HepG2 (cell line): ENCODE measurements at regions not wholly inside any gene's neighbourhood (a gene's known extent, or its start where the extent isn't known, plus 50 kb on each side); places are given as distances from the start of the nearest gene placed in this dataset.
A peak's percentile ranks its signal among the peaks of the same experiment; 100 is the strongest.

Source experiments
- ASH2L ChIP-seq: fragments of 300-600, 200-600 bp; sonication (generic); IDR thresholded peaks from 2 replicates; pipeline ENCODE4 v1.7.0; 2017; ENCODE audit warnings: low read depth, mild to moderate bottlenecking, moderate library complexity, mixed read lengths, low read length; ENCODE audit not compliant: insufficient read length
- ATF2 ChIP-seq: sonication (generic); formaldehyde crosslinking; IDR thresholded peaks from 2 replicates; pipeline ENCODE4 v1.4.0; 2020; ENCODE audit warnings: missing genetic modification reagents
- KDM3A ChIP-seq: IDR thresholded peaks from 2 replicates; pipeline ENCODE4 v1.6.1; 2018; ENCODE audit warnings: low read depth, missing compliant biosample characterization
- MAFG ChIP-seq: sonication (generic); formaldehyde crosslinking; IDR thresholded peaks from 2 replicates; pipeline ENCODE4 v1.5.1; 2020; ENCODE audit warnings: mild to moderate bottlenecking, missing genetic modification reagents
- NAIF1 ChIP-seq: sonication (generic); formaldehyde crosslinking; IDR thresholded peaks from 2 replicates; pipeline ENCODE4 v1.5.0; 2020; ENCODE audit warnings: mild to moderate bottlenecking, missing genetic modification reagents, borderline replicate concordance
- RBM39 ChIP-seq: fragments of 200-400 bp; formaldehyde crosslinking; IDR thresholded peaks from one replicate; pipeline ENCODE4 v1.6.1; 2018; ENCODE audit warnings: antibody characterized with exemption, mild to moderate bottlenecking, low read depth, low read length; ENCODE audit not compliant: poor library complexity, severe bottlenecking
- TEAD3 ChIP-seq: optimal IDR thresholded peaks from 2 replicates; pipeline ENCODE3; 2016; ENCODE audit warnings: borderline replicate concordance
- TP53 ChIP-seq: sonication (generic); formaldehyde crosslinking; conservative IDR thresholded peaks from 2 replicates; pipeline ENCODE4 v1.4.0; 2020; ENCODE audit warnings: missing genetic modification reagents
- YEATS2 ChIP-seq: sonication (generic); formaldehyde crosslinking; IDR thresholded peaks from 2 replicates; pipeline ENCODE4 v1.4.0; 2020; ENCODE audit warnings: missing genetic modification reagents, borderline replicate concordance
- ZNF33B ChIP-seq: sonication (generic); formaldehyde crosslinking; IDR thresholded peaks from 2 replicates; pipeline ENCODE4 v1.5.1; 2020; ENCODE audit warnings: mild to moderate bottlenecking, missing genetic modification reagents
- ZNF407 ChIP-seq: sonication (generic); formaldehyde crosslinking; IDR thresholded peaks from one replicate; pipeline ENCODE4 v1.5.1; 2020; ENCODE audit warnings: mild to moderate bottlenecking, missing genetic modification reagents; ENCODE audit errors: not compliant biosample characterization
- ZNF609 ChIP-seq: sonication (generic); formaldehyde crosslinking; IDR thresholded peaks from 2 replicates; pipeline ENCODE4 v1.4.0; 2020; ENCODE audit warnings: mild to moderate bottlenecking, missing genetic modification reagents, borderline replicate concordance
- ZNF768 ChIP-seq: sonication (generic); formaldehyde crosslinking; IDR thresholded peaks from 2 replicates; pipeline ENCODE4 v1.4.0; 2020; ENCODE audit warnings: missing genetic modification reagents
- ZSCAN12 ChIP-seq: sonication (generic); formaldehyde crosslinking; IDR thresholded peaks from 2 replicates; pipeline ENCODE4 v1.9.0; 2021; ENCODE audit warnings: mild to moderate bottlenecking, missing genetic modification reagents

- TF ChIP-seq TP53 (CRISPR knock-in tag) (no peak), ATF2 (CRISPR knock-in tag) (peak; percentile 49; the same call in 1 of the 2 replicates), ASH2L (peak; percentile 48), TEAD3 (CRISPR knock-in tag) (no peak), ZSCAN12 (no peak), ZNF768 (no peak), MAFG (no peak), ZNF407 (CRISPR knock-in tag) (no peak), ZNF609 (peak; percentile 44; the same call in 1 of the 2 replicates), ZNF33B (CRISPR knock-in tag) (no peak), YEATS2 (CRISPR knock-in tag) (no peak), RBM39 (no peak), NAIF1 (CRISPR knock-in tag) (no peak), KDM3A (CRISPR knock-in tag) (0 out of 2 replicates have a peak, but pooled peaks have one; percentile 40)
Measured at GRCh38 chr1:94759188-94759587, 61.0 kb upstream of the SLC44A3 start (continued).
